Vagina (tissue), 2 donors: ENCODE measurements at regions not wholly inside any gene's neighbourhood (a gene's known extent, or its start where the extent isn't known, plus 50 kb on each side); places are given as distances from the start of the nearest gene placed in this dataset.

Experiments used
- DNase-seq, 2 donors: peaks; one replicate each; pipeline ENCODE4 v3.0.0-alpha.2; 2017; ENCODE audit errors: extremely low spot score in 2 of 2
- H3K27ac ChIP-seq: fragments of 200-600 bp; sonication (generic); one replicate; pipeline ENCODE4 v1.5.1; 2019
- H3K27me3 ChIP-seq: fragments of 200-600 bp; sonication (generic); one replicate; pipeline ENCODE4 v1.5.1; 2019
- H3K36me3 ChIP-seq, 2 donors: fragments of 200-600 bp; sonication (generic); one replicate each; pipeline ENCODE4 v1.5.1; 2017 to 2019
- H3K4me1 ChIP-seq: fragments of 200-600 bp; sonication (generic); one replicate; pipeline ENCODE4 v1.5.1; 2019
- H3K4me3 ChIP-seq, 2 donors: fragments of 200-600 bp; sonication (generic); 1 replicate in 1 of 2; 2 replicates in 1 of 2; pipeline ENCODE4 v1.5.1; 2016 to 2019
- H3K9me3 ChIP-seq: fragments of 200-600 bp; sonication (generic); one replicate; pipeline ENCODE4 v1.5.1; 2019
- POLR2A ChIP-seq, 2 donors: fragments of 450-650 bp; IDR thresholded peaks; one replicate each; pipeline ENCODE4 v1.6.1; 2017; ENCODE audit warnings: antibody characterized with exemption in 2 of 2, mild to moderate bottlenecking in 2 of 2, moderate library complexity in 2 of 2
- POLR2AphosphoS5 ChIP-seq, 2 donors: sonication (generic); formaldehyde crosslinking; IDR thresholded peaks; one replicate each; pipeline ENCODE4 v1.9.0; 2017; ENCODE audit warnings: antibody characterized with exemption in 2 of 2, mild to moderate bottlenecking in 2 of 2, low read depth in 1 of 2; ENCODE audit not compliant: insufficient read depth in 1 of 2
- intact Hi-C: fragments of 100-400 bp; cut with DNase I; formaldehyde crosslinking; loops from one replicate; pipeline ENCODE4 v1.15.1; 2023
- TF ChIP-seq, protein P1 (sequence below), 3 experiments: fragments of 450-650 bp in 2 of 3; fragments of 200-600 bp in 1 of 3; sonication (generic) in 1 of 3; IDR thresholded peaks; one replicate each; pipeline ENCODE4 v1.5.1; 2017 to 2019; ENCODE audit warnings: antibody characterized with exemption in 3 of 3, mild to moderate bottlenecking in 2 of 3, moderate library complexity in 2 of 3

- Histone ChIP-seq H3K9me3 (no peaks in the 10 kb centered on the region), H3K27ac (no peak overlapping the region), H3K36me3 (no peaks in the 10 kb centered on the region), H3K27me3 (no peaks in the 10 kb centered on the region), H3K4me3 (no peak overlapping the region), H3K4me1 (no peaks in the 10 kb centered on the region)
- TF ChIP-seq POLR2A (IDR thresholded peaks at IDR 0.05) (no peak), POLR2AphosphoS5 (IDR thresholded peaks at IDR 0.05; ENCODE audit: insufficient read depth in 1 of 2, low read depth in 1 of 2) (no peak)
- TF ChIP-seq, protein P1, sequence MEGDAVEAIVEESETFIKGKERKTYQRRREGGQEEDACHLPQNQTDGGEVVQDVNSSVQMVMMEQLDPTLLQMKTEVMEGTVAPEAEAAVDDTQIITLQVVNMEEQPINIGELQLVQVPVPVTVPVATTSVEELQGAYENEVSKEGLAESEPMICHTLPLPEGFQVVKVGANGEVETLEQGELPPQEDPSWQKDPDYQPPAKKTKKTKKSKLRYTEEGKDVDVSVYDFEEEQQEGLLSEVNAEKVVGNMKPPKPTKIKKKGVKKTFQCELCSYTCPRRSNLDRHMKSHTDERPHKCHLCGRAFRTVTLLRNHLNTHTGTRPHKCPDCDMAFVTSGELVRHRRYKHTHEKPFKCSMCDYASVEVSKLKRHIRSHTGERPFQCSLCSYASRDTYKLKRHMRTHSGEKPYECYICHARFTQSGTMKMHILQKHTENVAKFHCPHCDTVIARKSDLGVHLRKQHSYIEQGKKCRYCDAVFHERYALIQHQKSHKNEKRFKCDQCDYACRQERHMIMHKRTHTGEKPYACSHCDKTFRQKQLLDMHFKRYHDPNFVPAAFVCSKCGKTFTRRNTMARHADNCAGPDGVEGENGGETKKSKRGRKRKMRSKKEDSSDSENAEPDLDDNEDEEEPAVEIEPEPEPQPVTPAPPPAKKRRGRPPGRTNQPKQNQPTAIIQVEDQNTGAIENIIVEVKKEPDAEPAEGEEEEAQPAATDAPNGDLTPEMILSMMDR (IDR thresholded peaks at IDR 0.05): no peak
- DNase-seq: no peak
- intact Hi-C loops: no loop called here
Measured at GRCh38 chr17:56708220-56708558, 114.7 kb downstream of the NOG start.

- DNase-seq: no peak
- intact Hi-C loops: no loop called here
- H3K9me3 ChIP-seq: no peaks in the 10 kb centered on the region
- H3K27me3 ChIP-seq: no peaks in the 10 kb centered on the region
- no peaks in the 10 kb centered on the region for H3K36me3 ChIP-seq
- H3K4me1 ChIP-seq: no peaks in the 10 kb centered on the region
- H3K27ac ChIP-seq: no peak overlapping the region
- TF ChIP-seq POLR2AphosphoS5 (IDR thresholded peaks at IDR 0.05; ENCODE audit: insufficient read depth in 1 of 2, low read depth in 1 of 2): no peak
- no peak for TF ChIP-seq POLR2A (IDR thresholded peaks at IDR 0.05)
- TF ChIP-seq, protein P1 (IDR thresholded peaks at IDR 0.05): no peak
- no peak overlapping the region for H3K4me3 ChIP-seq
Measured at GRCh38 chr17:56708670-56709410, 115.3 kb downstream of the NOG start.

- H3K27ac ChIP-seq: no peak overlapping the region
- no peaks in the 10 kb centered on the region for H3K9me3 ChIP-seq
- H3K36me3 ChIP-seq: no peaks in the 10 kb centered on the region
- no peaks in the 10 kb centered on the region for H3K4me1 ChIP-seq
- no peaks in the 10 kb centered on the region for H3K27me3 ChIP-seq
- no peak overlapping the region for H3K4me3 ChIP-seq
- intact Hi-C loops: no loop called here
- TF ChIP-seq, protein P1 (IDR thresholded peaks at IDR 0.05): no peak
- no peak for TF ChIP-seq POLR2AphosphoS5 (IDR thresholded peaks at IDR 0.05; ENCODE audit: insufficient read depth in 1 of 2, low read depth in 1 of 2)
- TF ChIP-seq POLR2A (IDR thresholded peaks at IDR 0.05): no peak
- no peak for DNase-seq
Measured at GRCh38 chr17:56710986-56711385, 117.5 kb downstream of the NOG start.

GRCh38 chr17:56715613-56716357, 117.9 kb downstream of the C17orf67 start:
- Histone ChIP-seq H3K36me3 (no peaks in the 10 kb centered on the region), H3K4me3 (no peak overlapping the region), H3K27ac (no peak overlapping the region), H3K9me3 (no peaks in the 10 kb centered on the region), H3K27me3 (no peaks in the 10 kb centered on the region), H3K4me1 (no peaks in the 10 kb centered on the region)
- no peak for DNase-seq
- TF ChIP-seq POLR2A (IDR thresholded peaks at IDR 0.05): no peak
- TF ChIP-seq, protein P1 (IDR thresholded peaks at IDR 0.05): peak; percentile 46 to 84 (median 82)
- intact Hi-C loops: loop anchor here (5.0 kb wide), 1 partner anchor 118 kb away; no protein-coding TSS in a partner anchor

GRCh38 chr17:56717471-56717870, 116.2 kb downstream of the C17orf67 start:
- H3K4me1 ChIP-seq: no peaks in the 10 kb centered on the region
- TF ChIP-seq POLR2AphosphoS5 (IDR thresholded peaks at IDR 0.05; ENCODE audit: insufficient read depth in 1 of 2, low read depth in 1 of 2): no peak
- TF ChIP-seq POLR2A (IDR thresholded peaks at IDR 0.05): no peak
- TF ChIP-seq, protein P1 (IDR thresholded peaks at IDR 0.05): no peak
- no peak for DNase-seq
- H3K9me3 ChIP-seq: no peaks in the 10 kb centered on the region
- H3K4me3 ChIP-seq: no peak overlapping the region
- no peak overlapping the region for H3K27ac ChIP-seq
- H3K36me3 ChIP-seq: no peaks in the 10 kb centered on the region
- intact Hi-C loops: loop anchor here (5.0 kb wide), 1 partner anchor 120 kb away; no protein-coding TSS in a partner anchor
- H3K27me3 ChIP-seq: no peaks in the 10 kb centered on the region
